ENCODE measurements at regions not wholly inside any gene's neighbourhood (a gene's known extent, or its start where the extent isn't known, plus 50 kb on each side); places are given as distances from the start of the nearest gene placed in this dataset.

DNA sequence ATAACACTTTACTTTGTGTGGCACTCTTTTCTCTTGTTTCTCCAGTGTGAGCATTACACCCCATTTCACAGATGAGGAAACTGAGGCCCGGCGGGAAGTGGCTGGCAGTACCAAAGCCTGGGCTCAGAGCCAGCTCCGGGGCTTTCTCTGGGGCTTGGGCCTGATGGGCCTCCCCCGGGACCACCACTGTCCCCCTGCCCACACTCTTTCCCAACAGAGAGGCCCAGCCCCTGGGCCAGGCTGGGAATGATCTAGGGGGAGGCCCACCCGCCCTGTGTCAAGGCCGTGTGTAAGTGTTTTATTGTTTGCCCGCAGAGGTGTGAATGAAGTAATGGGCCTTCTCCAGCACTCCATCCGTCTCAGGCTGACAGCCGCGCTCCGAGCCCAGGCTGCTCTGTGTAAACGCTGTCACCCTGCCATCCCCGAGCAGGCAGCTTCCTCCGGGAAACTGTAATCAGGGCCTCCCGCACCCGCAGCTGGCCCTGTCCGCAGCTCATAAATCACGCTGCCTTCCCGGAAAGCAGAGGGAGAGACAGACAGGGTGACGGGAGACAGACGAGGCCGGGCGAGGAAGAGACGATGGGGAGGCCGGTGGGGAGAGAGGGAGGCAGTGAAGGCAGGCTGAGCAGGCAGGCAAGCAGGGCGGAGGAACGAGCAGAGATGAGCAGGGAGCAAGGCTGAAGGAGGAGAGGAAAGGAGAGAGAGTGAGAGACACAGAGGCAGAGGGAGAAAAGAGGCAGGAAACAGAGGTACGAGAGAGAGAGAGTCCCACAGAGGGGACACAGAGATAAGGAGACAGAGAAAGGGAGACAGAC, 109.7 kb upstream of the ZBTB40 start:
- TF ChIP-seq, protein P1, sequence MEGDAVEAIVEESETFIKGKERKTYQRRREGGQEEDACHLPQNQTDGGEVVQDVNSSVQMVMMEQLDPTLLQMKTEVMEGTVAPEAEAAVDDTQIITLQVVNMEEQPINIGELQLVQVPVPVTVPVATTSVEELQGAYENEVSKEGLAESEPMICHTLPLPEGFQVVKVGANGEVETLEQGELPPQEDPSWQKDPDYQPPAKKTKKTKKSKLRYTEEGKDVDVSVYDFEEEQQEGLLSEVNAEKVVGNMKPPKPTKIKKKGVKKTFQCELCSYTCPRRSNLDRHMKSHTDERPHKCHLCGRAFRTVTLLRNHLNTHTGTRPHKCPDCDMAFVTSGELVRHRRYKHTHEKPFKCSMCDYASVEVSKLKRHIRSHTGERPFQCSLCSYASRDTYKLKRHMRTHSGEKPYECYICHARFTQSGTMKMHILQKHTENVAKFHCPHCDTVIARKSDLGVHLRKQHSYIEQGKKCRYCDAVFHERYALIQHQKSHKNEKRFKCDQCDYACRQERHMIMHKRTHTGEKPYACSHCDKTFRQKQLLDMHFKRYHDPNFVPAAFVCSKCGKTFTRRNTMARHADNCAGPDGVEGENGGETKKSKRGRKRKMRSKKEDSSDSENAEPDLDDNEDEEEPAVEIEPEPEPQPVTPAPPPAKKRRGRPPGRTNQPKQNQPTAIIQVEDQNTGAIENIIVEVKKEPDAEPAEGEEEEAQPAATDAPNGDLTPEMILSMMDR (IDR thresholded peaks at IDR 0.05): no peak
- no peak for TF ChIP-seq POLR2A (IDR thresholded peaks at IDR 0.05)
